ENCODE measurements at regions not wholly inside any gene's neighbourhood (a gene's known extent, or its start where the extent isn't known, plus 50 kb on each side); places are given as distances from the start of the nearest gene placed in this dataset.

- TF ChIP-seq USF2 (IDR thresholded peaks at IDR 0.05; ENCODE audit: low read length) (no peak), RXRA (IDR thresholded peaks at IDR 0.05; ENCODE audit: insufficient read depth, low read depth, low read length) (no peak)
Measured at GRCh38 chr1:219119839-219120238, 53.8 kb upstream of the LYPLAL1 start (continued).
